Neural progenitor cell (in vitro differentiated cells): ENCODE measurements at regions not wholly inside any gene's neighbourhood (a gene's known extent, or its start where the extent isn't known, plus 50 kb on each side); places are given as distances from the start of the nearest gene placed in this dataset.
A peak's percentile ranks its signal among the peaks of the same experiment; 100 is the strongest.

ENCODE experiments used
- DNase-seq: peaks from one replicate; pipeline ENCODE4 v3.0.0-alpha.2; 2016; ENCODE audit warnings: low spot score
- H2AFZ ChIP-seq: fragments of 200-600 bp; sonication (generic); replicated peaks from 2 replicates; pipeline ENCODE4 v1.6.1; 2016; ENCODE audit warnings: antibody characterized with exemption
- H3F3A ChIP-seq: fragments of 200-600 bp; sonication (generic); 2 replicates; pipeline ENCODE4 v1.6.1; 2016; ENCODE audit warnings: antibody characterized with exemption, low read depth
- H3K27ac ChIP-seq: fragments of 200-600 bp; sonication (generic); 2 replicates; pipeline ENCODE4 v1.5.1; 2016; ENCODE audit warnings: mild to moderate bottlenecking
- H3K27me3 ChIP-seq: fragments of 200-600 bp; sonication (generic); 2 replicates; pipeline ENCODE4 v1.6.1; 2016; ENCODE audit warnings: mild to moderate bottlenecking, moderate library complexity
- H3K36me3 ChIP-seq: fragments of 200-600 bp; sonication (generic); 2 replicates; pipeline ENCODE4 v1.5.1; 2016
- H3K4me1 ChIP-seq: fragments of 200-600 bp; sonication (generic); 2 replicates; pipeline ENCODE4 v1.6.1; 2016; ENCODE audit warnings: mixed run types
- H3K4me2 ChIP-seq: fragments of 200-600 bp; sonication (generic); 2 replicates; pipeline ENCODE4 v1.6.1; 2016
- H3K4me3 ChIP-seq: fragments of 200-600 bp; sonication (generic); 2 replicates; pipeline ENCODE4 v1.5.1; 2016
- H3K79me2 ChIP-seq: fragments of 200-600 bp; sonication (generic); 2 replicates; pipeline ENCODE4 v1.6.1; 2016; ENCODE audit warnings: low read depth
- H3K9ac ChIP-seq: fragments of 200-600 bp; sonication (generic); 2 replicates; pipeline ENCODE4 v1.6.1; 2016
- H3K9me3 ChIP-seq: fragments of 200-600 bp; sonication (generic); 2 replicates; pipeline ENCODE4 v1.5.1; 2016; ENCODE audit warnings: low read depth
- H4K20me1 ChIP-seq: fragments of 200-600 bp; sonication (generic); 2 replicates; pipeline ENCODE4 v1.6.1; 2016; ENCODE audit warnings: low read depth
- H3K27ac Mint-ChIP-seq: 3 replicates; pipeline ENCODE4 v1.8.0; 2021; ENCODE audit warnings: mixed read lengths
- H3K27me3 Mint-ChIP-seq: 2 replicates; pipeline ENCODE4 v1.8.0; 2022; ENCODE audit warnings: low read depth, mild to moderate bottlenecking, inconsistent platforms, moderate library complexity, mixed read lengths; ENCODE audit not compliant: insufficient read depth
- H3K36me3 Mint-ChIP-seq: 3 replicates; pipeline ENCODE4 v1.8.0; 2021; ENCODE audit warnings: mixed read lengths
- H3K4me1 Mint-ChIP-seq: 3 replicates; pipeline ENCODE4 v1.8.0; 2021; ENCODE audit warnings: mixed read lengths
- H3K4me3 Mint-ChIP-seq: 3 replicates; pipeline ENCODE4 v1.8.0; 2021; ENCODE audit warnings: mild to moderate bottlenecking, moderate library complexity, mixed read lengths
- H3K9me3 Mint-ChIP-seq: 3 replicates; pipeline ENCODE4 v1.8.0; 2020; ENCODE audit warnings: mixed read lengths
- EZH2 ChIP-seq: fragments of 200-600 bp; sonication (generic); IDR thresholded peaks from 2 replicates; pipeline ENCODE4 v1.6.1; 2017; ENCODE audit warnings: antibody characterized with exemption, mild to moderate bottlenecking, moderate library complexity
- EZH2phosphoT487 ChIP-seq: fragments of 200-600 bp; sonication (generic); IDR thresholded peaks from 2 replicates; pipeline ENCODE4 v1.6.1; 2017; ENCODE audit warnings: antibody characterized with exemption
- TF ChIP-seq, protein P1 (sequence below): fragments of 200-600 bp; sonication (generic); IDR thresholded peaks from 2 replicates; pipeline ENCODE4 v1.5.1; 2017; ENCODE audit warnings: antibody characterized with exemption, mild to moderate bottlenecking

DNA sequence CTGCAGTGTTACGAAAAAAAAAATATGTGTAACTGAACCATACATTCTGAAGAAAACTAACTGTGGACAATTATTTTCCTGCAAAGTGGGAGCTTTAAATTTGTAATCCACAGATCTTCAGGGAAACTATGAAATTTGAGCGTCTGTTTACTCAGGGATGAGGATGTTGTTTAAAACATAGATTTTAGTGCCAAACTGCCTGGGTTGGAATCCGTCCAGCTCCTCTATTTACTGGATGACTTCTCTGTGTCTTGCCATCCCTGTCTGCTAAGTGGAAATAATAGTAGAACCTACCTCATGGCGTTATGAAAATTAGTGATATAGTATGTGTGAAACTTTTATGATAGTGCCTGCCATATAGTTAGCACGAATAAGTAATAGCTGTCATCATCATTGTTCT lies 666.5 kb downstream of the SQOR start:
- H3K27me3 Mint-ChIP-seq, result peaks cover 2% of the 10 kb centered on the region
- H3K4me2 ChIP-seq, result no peak overlapping the region
- H3K9ac ChIP-seq, result no peak overlapping the region
- H3K27me3 ChIP-seq, result no peaks in the 10 kb centered on the region
- H3K36me3 Mint-ChIP-seq, result no peaks in the 10 kb centered on the region
- peaks cover 29% of the 10 kb centered on the region for H3K4me1 Mint-ChIP-seq
- H3K4me1 ChIP-seq, result peaks cover 25% of the 10 kb centered on the region
- H3K9me3 ChIP-seq, result no peaks in the 10 kb centered on the region
- H3K4me3 Mint-ChIP-seq, result no peak overlapping the region
- H3K79me2 ChIP-seq, result no peaks in the 10 kb centered on the region
- TF ChIP-seq EZH2phosphoT487 (no peak), EZH2 (no peak)
- TF ChIP-seq, protein P1, sequence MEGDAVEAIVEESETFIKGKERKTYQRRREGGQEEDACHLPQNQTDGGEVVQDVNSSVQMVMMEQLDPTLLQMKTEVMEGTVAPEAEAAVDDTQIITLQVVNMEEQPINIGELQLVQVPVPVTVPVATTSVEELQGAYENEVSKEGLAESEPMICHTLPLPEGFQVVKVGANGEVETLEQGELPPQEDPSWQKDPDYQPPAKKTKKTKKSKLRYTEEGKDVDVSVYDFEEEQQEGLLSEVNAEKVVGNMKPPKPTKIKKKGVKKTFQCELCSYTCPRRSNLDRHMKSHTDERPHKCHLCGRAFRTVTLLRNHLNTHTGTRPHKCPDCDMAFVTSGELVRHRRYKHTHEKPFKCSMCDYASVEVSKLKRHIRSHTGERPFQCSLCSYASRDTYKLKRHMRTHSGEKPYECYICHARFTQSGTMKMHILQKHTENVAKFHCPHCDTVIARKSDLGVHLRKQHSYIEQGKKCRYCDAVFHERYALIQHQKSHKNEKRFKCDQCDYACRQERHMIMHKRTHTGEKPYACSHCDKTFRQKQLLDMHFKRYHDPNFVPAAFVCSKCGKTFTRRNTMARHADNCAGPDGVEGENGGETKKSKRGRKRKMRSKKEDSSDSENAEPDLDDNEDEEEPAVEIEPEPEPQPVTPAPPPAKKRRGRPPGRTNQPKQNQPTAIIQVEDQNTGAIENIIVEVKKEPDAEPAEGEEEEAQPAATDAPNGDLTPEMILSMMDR, result no peak
- H2AFZ ChIP-seq, result no peak overlapping the region
- no peak for DNase-seq
- peaks cover 5% of the 10 kb centered on the region for H3K9me3 Mint-ChIP-seq
- H3K27ac Mint-ChIP-seq, result no peak overlapping the region
- H3K4me3 ChIP-seq, result no peak overlapping the region
- no peaks in the 10 kb centered on the region for H4K20me1 ChIP-seq
- no peaks in the 10 kb centered on the region for H3K36me3 ChIP-seq
- H3K27ac ChIP-seq, result no peak overlapping the region
- peaks cover 37% of the 10 kb centered on the region for H3F3A ChIP-seq

DNA sequence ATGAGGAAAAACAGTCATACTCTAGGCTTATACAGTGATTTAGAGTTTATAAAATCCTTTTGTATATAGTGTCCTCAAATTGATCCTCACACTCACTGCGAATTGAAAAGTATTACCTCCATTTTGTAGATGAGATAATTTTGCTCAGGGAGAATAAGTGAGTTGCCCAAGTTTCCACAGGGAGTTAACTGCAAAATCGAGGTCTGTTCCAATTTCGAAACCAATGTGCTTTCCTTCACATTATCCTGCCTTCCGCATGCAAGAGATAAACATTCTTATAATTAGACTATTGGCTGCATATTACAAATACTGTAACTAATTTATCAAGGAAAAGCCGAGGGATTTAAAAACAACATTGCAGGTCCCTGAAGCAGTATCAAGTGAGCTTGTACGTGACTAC lies 667.0 kb downstream of the SQOR start:
- no peaks in the 10 kb centered on the region for H3K79me2 ChIP-seq
- no peaks in the 10 kb centered on the region for H3K27me3 ChIP-seq
- H4K20me1 ChIP-seq, result no peaks in the 10 kb centered on the region
- no peak overlapping the region for H3K4me2 ChIP-seq
- no peaks in the 10 kb centered on the region for H3K36me3 ChIP-seq
- H3K4me3 ChIP-seq, result no peak overlapping the region
- peaks cover 25% of the 10 kb centered on the region for H3K4me1 ChIP-seq
- no peak for TF ChIP-seq EZH2
- TF ChIP-seq, protein P1, result no peak
- TF ChIP-seq EZH2phosphoT487, result no peak
- Mint-ChIP-seq H3K9me3 (peaks cover 6% of the 10 kb centered on the region), H3K27me3 (peaks cover under 1% of the 10 kb centered on the region), H3K36me3 (no peaks in the 10 kb centered on the region), H3K4me3 (no peak overlapping the region), H3K4me1 (peaks cover 24% of the 10 kb centered on the region), H3K27ac (no peak overlapping the region)
- no peak overlapping the region for H2AFZ ChIP-seq
- DNase-seq, result no peak
- no peaks in the 10 kb centered on the region for H3K9me3 ChIP-seq
- H3K9ac ChIP-seq, result no peak overlapping the region
- H3K27ac ChIP-seq, result no peak overlapping the region
- peaks cover 32% of the 10 kb centered on the region for H3F3A ChIP-seq

DNA sequence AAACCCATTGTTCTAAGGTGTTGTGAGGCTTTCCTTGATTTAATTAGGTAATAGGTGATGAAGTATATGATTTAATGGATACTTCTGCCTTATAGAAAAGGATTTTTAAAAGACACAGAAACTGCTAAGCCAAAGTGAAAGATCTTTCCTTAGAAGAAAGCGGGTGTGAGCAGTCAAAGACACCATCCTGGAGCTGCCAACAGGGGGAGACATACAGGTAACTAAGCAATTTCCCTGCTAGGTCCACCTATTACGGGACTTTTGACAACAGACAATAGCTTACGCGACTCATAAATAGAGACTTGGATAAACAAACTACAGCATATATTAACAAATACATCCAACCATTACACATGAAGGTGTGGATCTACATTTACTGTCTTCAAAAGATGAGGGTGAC lies 669.5 kb downstream of the SQOR start:
- Mint-ChIP-seq H3K9me3 (peaks cover 6% of the 10 kb centered on the region), H3K36me3 (no peaks in the 10 kb centered on the region), H3K27me3 (peaks cover 2% of the 10 kb centered on the region), H3K27ac (no peak overlapping the region), H3K4me3 (no peak overlapping the region), H3K4me1 (peaks cover 7% of the 10 kb centered on the region)
- Histone ChIP-seq H3K9me3 (no peaks in the 10 kb centered on the region), H3K27me3 (no peaks in the 10 kb centered on the region), H3K4me2 (no peak overlapping the region), H3K4me1 (no peaks in the 10 kb centered on the region), H3F3A (peaks cover 7% of the 10 kb centered on the region), H3K9ac (no peak overlapping the region), H3K27ac (no peak overlapping the region), H3K4me3 (no peak overlapping the region), H3K36me3 (no peaks in the 10 kb centered on the region), H2AFZ (no peak overlapping the region), H4K20me1 (no peaks in the 10 kb centered on the region), H3K79me2 (no peaks in the 10 kb centered on the region)
- TF ChIP-seq EZH2phosphoT487 (no peak), EZH2 (no peak)
- TF ChIP-seq, protein P1, result peak; percentile 63
- peak; percentile 50 for DNase-seq

DNA sequence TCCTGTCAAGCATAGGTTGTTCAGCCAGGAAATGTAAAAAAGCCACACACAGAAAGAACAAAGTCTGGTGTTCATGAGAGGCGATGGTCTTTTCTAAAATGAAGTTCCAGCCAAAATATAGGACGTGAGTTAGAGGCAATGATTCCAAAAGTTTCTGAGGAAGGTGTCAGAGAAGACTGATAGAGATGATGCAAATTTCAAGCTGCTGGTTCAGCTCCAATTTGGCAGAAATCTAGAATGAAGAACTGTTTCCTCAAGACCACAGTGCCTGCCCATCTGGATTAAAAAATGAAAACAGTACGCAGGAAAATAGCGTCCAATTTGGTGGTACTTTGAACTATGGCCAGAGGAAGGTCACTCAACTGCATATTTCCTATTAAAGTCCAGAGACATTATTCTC lies 672.9 kb downstream of the SQOR start:
- no peak overlapping the region for H3K4me3 Mint-ChIP-seq
- no peaks in the 10 kb centered on the region for H3K4me1 Mint-ChIP-seq
- Histone ChIP-seq H3K4me1 (peaks cover 6% of the 10 kb centered on the region), H3K9me3 (no peaks in the 10 kb centered on the region), H3K4me3 (no peak overlapping the region), H3K27me3 (no peaks in the 10 kb centered on the region), H3K9ac (no peak overlapping the region), H3F3A (no peaks in the 10 kb centered on the region), H3K79me2 (no peaks in the 10 kb centered on the region), H3K4me2 (no peak overlapping the region), H3K36me3 (no peaks in the 10 kb centered on the region), H4K20me1 (no peaks in the 10 kb centered on the region), H2AFZ (no peak overlapping the region), H3K27ac (no peak overlapping the region)
- no peak for DNase-seq
- TF ChIP-seq EZH2 (no peak), EZH2phosphoT487 (no peak)
- TF ChIP-seq, protein P1, result no peak
- peaks cover 2% of the 10 kb centered on the region for H3K27me3 Mint-ChIP-seq
- no peaks in the 10 kb centered on the region for H3K36me3 Mint-ChIP-seq
- peaks cover 6% of the 10 kb centered on the region for H3K9me3 Mint-ChIP-seq
- H3K27ac Mint-ChIP-seq, result no peak overlapping the region
